NCI-H774 (cell line): ENCODE measurements at regions not wholly inside any gene's neighbourhood (a gene's known extent, or its start where the extent isn't known, plus 50 kb on each side); places are given as distances from the start of the nearest gene placed in this dataset.

Source experiments
- DNase-seq: peaks from one replicate; lab custom pipeline; 2025; lab: John Stamatoyannopoulos, UW

- no peak for DNase-seq
Observed at GRCh38 chr5:163360656-163361055, 76.7 kb upstream of the CCNG1 start.

- DNase-seq: no peak
Observed at GRCh38 chr5:163361450-163361849, 75.9 kb upstream of the CCNG1 start.

- DNase-seq: no peak
Observed at GRCh38 chr5:163362840-163363371, 74.5 kb upstream of the CCNG1 start.

- no peak for DNase-seq
Observed at GRCh38 chr5:163363389-163363788, 74.0 kb upstream of the CCNG1 start.

GRCh38 chr5:163366757-163367156 lies 70.6 kb upstream of the CCNG1 start:
- DNase-seq: no peak

DNA sequence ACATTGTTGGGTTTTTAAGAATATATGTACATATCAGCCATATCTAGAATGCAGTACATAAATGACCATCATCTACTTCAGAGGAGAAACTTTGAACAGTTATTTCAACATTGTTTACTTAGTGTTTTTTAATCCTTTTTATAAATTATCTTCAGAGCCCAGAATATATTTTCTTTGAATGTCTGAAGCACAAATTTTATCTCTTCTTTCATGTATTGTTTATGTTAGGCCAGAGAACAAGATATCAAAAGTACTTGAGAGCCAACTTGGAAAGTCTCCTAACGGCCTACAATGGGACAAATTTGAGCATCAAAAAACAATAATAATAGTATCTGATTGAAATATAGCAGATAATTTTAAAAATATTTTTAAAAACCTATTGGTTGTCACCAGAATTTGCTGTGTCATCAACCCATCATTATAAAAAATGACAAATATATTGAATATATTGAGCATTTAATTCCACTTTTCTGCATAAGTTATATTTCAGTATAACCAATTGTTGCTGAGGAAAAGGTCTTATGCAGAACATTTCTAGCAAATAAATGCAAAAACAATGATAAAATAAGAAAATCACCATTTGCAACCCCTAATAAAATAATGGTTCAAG lies 67.5 kb upstream of the CCNG1 start:
- DNase-seq: no peak

GRCh38 chr5:163373436-163374084 lies 63.8 kb upstream of the CCNG1 start:
- no peak for DNase-seq

GRCh38 chr5:163377982-163378381 lies 59.4 kb upstream of the CCNG1 start:
- DNase-seq: no peak

GRCh38 chr5:163379298-163380155 lies 57.9 kb upstream of the CCNG1 start:
- no peak for DNase-seq

GRCh38 chr5:163381832-163382231 lies 55.6 kb upstream of the CCNG1 start:
- DNase-seq: no peak

- no peak for DNase-seq
Observed at GRCh38 chr5:163383754-163384153, 53.6 kb upstream of the CCNG1 start.

DNA sequence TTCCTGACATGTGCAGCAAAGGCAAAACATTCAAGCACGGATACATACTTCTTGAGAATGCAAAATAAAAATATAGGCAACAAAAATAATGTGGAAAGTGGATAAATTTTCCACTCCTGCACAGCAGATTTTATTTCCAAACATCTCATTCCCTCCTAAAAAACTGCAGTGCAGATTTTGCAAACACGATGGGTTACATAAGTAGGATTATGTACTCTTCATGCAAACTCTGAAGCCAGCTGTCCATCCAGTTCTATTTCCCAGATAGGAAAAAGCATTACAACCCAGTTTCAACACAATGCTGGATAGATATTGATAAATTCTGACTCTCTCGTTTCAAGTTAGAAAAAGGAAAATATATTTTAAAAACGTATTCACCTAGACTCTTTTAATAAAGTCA lies 52.7 kb upstream of the CCNG1 start:
- DNase-seq: no peak

DNA sequence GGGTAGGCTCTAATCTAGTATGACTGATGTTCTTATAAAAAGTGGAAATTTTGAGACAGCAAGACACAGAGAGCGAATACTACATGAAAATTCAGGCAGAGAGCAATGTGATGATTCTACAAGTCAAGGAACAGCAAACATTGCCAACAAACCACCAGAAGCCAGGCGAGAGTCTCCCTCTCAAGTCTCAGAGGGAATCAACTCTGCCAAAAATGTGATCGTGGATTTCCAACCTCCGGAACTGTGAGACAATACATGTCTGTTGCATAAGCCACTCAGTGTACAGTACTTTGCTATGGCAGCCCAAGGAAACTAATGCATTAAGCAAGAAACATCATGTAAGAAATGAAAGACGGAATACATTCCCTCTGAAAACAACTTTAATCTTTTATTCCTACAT lies 52.1 kb upstream of the CCNG1 start:
- no peak for DNase-seq

GRCh38 chr5:163385824-163386223 lies 51.6 kb upstream of the CCNG1 start:
- no peak for DNase-seq

- no peak for DNase-seq
Observed at GRCh38 chr5:163386352-163386751, 51.0 kb upstream of the CCNG1 start.

DNA sequence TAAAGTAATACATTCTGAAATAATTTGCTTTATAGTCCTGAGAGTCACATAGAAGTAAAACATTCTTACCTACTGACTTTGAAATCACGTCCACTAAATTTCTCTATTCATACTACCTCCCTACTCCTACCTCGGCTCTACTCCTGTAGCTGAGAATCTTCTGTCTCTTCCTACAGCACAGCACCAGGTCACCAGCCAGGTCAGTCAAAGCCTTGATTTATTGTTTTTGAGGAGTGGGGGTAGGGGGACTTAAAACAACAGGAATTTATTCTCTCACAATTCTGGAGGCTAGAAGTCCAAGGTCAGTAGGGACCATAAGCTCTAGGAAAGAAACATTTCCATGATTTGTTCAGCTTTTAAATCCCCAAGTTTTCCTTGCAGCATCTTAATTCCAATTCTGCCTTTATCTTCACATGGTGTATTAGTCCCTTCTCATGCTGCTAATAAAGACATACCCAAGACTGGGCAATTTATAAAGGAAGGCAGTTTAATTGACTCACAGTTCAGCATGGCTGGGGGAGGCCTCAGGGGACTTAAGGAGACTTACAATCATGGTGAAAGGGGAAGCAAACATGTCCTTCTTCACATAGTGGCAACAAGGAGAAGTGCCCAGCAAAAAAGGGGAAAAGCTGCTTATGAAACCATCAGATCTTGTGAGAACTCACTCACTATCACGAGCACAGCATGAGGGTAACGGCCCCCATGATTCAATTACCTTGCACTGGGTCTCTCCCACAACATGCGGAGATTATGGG lies 49.6 kb upstream of the CCNG1 start:
- DNase-seq: no peak
